Islet precursor cell (in vitro differentiated cells): ENCODE measurements at regions not wholly inside any gene's neighbourhood (a gene's known extent, or its start where the extent isn't known, plus 50 kb on each side); places are given as distances from the start of the nearest gene placed in this dataset.
A peak's percentile ranks its signal among the peaks of the same experiment; 100 is the strongest.
"Not testable (repeated sequence)": the region's sequence is repeated elsewhere in the genome, so short reads cannot be mapped to it uniquely, and the experiment has no call there.

Source experiments
- DNase-seq: peaks from one replicate; pipeline ENCODE4 v3.0.0-alpha.2; 2018

DNA sequence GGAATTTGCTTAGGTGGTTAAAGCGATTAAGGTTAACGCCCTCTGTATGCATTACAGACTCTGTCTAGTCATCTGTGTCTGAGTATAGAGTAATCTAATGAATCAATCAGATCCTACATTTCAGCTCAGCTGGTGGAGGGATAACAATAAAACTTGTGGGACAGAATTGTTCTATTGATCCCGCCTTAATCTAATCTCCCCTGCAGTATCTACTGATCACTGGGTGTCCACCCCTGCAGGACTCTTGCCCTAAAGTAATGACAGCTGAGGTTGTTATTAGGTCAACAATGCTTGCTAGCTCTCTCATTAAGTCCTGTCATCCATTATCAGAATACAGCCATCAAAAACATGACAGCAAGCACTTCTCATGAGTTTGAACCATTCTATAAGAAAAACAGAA, 462.6 kb upstream of the TMEFF2 start:
- no peak for DNase-seq

- DNase-seq: peak; percentile 37
These were observed 461.2 kb upstream of the TMEFF2 start for GRCh38 chr2:192655916-192656315.

DNA sequence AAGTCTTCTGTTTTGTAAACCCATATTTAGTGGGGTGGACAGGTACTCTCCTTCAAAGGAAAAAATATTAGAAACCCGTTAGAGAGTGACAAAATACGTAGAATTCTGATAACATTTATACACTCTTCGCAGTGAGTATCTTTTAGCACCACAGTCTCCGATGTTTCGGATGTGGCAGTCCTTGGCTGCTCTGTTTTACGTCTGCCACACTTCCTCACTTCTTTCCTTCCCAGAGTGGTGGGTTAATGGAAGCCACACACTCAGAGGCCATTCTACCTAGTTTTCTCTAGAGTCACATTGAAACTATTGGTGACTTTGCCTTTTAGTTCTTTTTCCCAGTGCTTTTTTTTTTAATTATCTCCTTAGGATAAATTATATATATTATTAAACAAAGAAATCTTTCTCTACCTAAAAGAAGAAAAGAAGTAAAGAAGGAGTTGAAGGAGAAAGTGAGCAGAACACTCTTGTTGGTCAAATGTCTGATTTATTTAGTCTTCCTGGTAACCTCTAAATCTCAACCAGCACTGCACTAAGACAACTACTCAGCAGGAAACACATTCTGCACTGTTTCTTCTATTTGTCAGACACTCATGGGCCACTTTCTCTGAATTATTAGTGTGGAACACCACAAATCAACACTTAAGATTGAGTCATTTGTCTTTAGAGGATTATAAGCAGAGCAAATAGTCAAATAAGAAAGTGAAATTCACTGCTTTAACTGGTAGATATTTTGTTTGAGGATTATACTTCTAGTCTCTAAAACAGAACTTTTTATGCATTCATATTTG, 451.3 kb upstream of the TMEFF2 start:
- no peak for DNase-seq

DNA sequence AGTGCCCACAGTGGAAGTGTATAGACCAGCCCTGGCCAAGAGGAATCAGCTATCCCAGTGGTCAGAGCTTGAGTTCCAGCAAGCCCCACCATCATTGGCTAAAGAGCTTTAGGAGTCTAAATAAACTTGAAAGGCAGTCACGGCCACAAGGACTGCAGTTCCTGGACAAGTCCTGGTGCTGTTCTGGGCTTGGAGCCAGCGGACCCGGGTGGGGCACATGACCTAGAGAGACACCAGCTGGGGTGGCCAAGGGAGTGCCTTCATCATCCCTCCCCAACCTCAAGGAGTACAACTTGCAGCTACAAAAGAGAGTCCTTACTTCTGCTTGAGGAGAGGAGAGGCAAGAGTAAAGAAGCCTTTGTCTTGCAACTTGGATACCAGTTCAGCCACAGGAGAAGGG, 439.8 kb upstream of the TMEFF2 start:
- DNase-seq: no peak

- no peak for DNase-seq
These were observed 433.3 kb upstream of the TMEFF2 start for GRCh38 chr2:192628017-192628416.

DNA sequence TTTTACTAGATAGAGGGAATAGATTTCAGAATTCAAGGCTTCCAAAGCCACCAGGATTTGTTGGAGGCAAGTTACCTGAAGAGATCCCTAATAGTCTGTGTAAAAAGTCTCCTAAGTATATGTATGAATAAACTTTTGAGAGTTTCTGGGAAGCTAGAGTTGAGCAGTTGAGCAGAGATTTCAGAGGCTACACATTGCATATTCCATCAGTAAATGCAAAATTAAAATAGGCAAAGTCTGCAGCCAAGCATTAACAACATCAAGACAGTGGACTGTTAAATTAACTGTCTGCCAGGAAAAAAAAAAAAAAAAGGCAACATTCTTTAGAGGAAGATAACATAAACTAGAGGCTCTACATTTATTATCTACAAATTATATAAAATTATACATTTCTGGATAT, 420.4 kb upstream of the TMEFF2 start:
- no peak for DNase-seq

- peak; percentile 61 for DNase-seq
These were observed 409.6 kb upstream of the TMEFF2 start for GRCh38 chr2:192604295-192604694.

DNA sequence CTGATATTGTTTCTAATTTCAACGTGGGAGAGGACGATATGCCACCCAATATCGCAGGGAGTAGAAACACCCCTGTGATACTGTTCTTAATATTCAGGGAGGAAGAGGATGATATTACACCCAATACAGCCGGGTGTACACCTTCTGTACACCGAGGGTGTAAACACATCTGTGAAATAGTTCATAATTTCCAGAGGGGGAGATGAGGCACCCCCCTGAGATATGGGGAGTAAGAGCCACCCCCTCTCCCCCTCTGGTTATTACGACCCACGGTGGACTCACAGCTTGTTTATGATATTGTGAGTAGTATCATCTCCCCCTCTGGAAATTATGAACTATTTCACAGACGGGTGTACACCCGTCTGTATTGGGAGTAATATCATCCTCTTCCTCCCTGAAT, 403.9 kb upstream of the TMEFF2 start:
- not testable (repeated sequence) for DNase-seq

DNA sequence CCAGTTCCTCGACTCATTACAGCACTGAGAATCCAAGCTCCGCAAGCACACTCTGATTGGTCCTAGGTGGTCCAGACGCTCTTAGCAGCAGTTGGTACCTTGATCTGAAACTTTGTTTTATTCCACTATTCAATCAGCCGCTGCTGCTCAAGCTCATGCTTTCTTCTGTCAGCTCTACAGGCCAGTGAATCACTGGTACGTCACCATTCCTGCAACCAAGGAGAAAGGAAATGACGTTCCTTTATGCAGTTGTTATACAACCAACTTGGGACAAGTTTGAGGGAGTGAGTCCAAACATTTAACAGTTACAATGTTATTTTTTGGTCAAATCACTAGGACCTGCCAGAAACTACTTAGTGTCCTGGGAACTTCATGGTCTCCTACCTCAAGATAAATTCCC, 398.8 kb upstream of the TMEFF2 start:
- DNase-seq: no peak

- DNase-seq: no peak
These were observed 396.9 kb upstream of the TMEFF2 start for GRCh38 chr2:192591617-192592016.

DNA sequence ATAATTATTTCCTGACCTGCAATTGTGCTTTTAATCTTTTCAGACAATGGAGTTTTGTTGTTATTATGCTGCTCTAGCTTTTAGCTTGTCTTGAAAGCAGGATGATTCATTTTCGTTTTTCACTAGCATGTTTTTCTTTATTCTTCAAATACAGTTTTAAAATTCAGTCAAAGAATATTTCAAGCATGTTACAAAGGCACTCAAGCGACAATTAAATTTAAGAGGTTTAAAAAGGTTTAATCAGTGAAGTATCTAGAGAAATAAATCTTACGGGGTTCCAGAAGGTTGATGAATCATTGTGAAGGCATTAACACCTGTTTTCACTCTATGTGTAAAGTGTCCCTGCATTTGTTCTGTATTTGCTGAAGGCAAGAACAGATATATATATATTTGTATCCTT, 390.7 kb upstream of the TMEFF2 start:
- no peak for DNase-seq

GRCh38 chr2:192584976-192585375, 390.2 kb upstream of the TMEFF2 start:
- no peak for DNase-seq

- DNase-seq: no peak
These were observed 385.4 kb upstream of the TMEFF2 start for GRCh38 chr2:192579965-192580700.

DNA sequence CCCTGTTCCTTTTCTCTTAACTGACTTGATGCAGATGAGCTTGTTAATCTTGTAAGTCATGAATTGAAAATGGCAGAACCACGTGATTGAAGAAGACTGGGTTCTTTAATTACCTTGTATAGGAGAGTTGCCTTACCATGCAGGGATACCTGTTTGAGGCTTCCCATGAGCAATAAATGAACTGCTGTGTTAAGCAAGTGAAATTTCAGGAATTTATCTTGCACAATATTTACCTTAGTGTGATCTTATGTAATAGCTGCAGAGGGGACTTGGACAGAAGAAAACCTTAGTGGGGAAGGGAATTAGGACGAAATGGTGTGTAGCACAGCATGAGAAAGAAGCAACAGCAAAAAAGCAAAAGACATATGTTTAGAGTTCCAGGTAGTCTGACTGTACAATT, 384.0 kb upstream of the TMEFF2 start:
- no peak for DNase-seq

- no peak for DNase-seq
These were observed 383.0 kb upstream of the TMEFF2 start for GRCh38 chr2:192577706-192578105.

GRCh38 chr2:192574552-192574951, 379.8 kb upstream of the TMEFF2 start:
- no peak for DNase-seq

GRCh38 chr2:192571636-192572035, 376.9 kb upstream of the TMEFF2 start:
- no peak for DNase-seq

- no peak for DNase-seq
These were observed 376.1 kb upstream of the TMEFF2 start for GRCh38 chr2:192570788-192571187.

DNA sequence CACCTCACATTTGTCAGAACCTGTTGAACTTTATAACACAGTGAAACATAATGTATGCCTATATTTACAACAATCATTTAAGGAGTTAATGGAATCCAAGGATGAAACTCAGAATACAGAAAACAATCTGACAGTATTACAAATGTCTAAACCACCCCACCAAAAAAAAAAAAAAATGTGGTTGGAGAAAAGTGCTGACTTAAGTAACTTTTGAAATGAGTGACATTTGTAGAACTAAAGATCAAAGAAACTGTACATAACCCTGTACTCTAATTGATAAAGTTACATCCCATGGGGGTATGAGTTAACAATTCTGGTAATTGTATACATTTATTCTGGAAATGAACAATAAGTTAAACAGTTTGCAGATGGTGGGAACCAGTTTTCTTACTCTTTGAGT, 372.1 kb upstream of the TMEFF2 start:
- DNase-seq: no peak

DNA sequence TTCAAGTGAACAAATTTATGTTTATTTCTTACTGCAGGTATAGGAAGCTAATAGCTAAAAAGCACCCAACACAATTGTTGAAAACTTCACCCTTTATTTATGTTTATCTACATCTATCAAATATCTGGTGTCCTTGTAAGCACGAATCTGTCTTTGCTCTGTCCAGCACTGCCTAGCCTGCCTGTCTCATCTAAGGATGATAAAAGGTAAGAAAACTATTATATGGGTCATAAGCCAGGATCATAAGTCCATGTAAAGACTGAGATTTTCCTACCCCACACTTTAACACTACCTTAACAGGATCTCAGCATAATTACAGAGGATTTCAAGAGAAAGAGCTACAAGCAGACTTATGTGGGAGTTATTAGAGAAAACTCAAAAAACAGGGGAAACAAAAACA, 365.6 kb upstream of the TMEFF2 start:
- DNase-seq: no peak

GRCh38 chr2:192559587-192559986, 364.9 kb upstream of the TMEFF2 start:
- DNase-seq: peak; percentile 52

DNA sequence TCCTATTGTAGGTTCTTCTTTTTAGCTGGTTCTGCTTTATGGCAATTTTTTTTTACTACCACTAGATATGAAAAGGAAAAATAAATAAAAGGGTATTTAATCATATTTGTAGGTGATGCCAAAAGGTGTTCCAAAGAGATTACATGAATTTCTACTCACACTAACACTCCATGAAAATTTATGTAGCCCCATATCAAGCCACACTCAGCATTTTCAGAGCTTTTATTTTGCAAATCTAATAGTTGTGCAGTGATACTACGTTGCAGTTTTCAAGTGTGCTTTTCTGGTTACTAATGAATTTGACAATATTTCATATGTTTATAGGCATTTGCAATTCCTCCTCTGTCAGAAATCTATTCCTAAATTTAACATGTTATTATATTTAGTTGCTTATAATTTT, 363.9 kb upstream of the TMEFF2 start:
- no peak for DNase-seq

DNA sequence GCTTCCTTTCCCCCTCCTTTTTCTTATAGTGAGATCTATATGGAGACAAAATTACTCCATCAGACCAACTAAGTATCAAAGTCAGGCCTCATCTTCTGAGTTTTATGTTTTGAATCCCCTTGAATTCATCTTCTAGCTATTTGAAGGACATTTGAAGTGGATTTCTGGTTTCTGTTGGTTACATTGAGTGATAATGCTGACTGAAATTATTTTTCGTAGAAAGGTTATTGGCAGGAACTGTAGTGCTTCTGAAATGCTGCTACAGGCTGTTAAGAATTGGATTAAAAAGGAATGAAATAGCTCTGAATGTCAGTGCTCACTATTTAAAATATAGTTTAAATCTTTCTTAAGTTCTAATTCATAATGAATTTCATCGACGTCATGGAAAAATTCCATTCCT, 361.0 kb upstream of the TMEFF2 start:
- no peak for DNase-seq

GRCh38 chr2:192551760-192552159, 357.0 kb upstream of the TMEFF2 start:
- no peak for DNase-seq

- no peak for DNase-seq
These were observed 351.8 kb upstream of the TMEFF2 start for GRCh38 chr2:192546565-192546964.
